ENCODE measurements at regions not wholly inside any gene's neighbourhood (a gene's known extent, or its start where the extent isn't known, plus 50 kb on each side); places are given as distances from the start of the nearest gene placed in this dataset.

DNA sequence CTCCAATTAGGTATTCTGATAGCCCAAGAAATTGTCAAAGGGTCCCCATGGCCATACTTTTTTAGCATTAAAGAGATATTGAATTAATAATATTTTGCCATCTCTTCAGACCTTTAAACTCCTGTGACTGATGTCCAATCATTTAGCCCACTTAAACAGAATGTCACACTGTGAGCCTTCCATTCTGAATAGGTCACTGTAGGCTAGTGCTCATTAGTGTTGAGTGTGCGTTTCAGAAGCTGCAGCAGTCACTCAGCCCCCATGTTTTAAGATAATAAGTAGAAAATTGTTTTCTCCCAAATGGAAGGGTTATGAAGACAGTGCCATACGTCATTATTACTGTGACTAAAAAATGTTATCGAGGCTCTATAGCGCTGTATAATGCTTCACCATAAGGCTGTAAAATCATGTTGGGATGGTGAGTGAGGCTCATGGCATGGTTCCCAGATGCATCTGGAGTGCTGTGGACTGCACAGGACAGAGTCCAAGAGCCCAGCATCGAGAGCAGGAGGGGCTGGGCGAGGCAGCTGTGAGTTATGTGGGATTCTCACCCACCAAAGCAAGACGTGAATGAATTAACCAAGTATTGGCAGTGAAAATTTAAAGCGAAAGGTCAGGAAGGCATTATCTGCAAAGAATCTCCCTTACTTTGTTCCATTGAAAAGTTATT lies 2112.9 kb upstream of the WWC1 start:
- peaks cover 0 to 21% (median 3%) of the 10 kb centered on the region in 8 donors for H3K9me3 ChIP-seq
- H3K4me1 ChIP-seq = no peaks in the 10 kb centered on the region
- WGBS, 5 donors = 56 to 61% (median 58%) methylated on average over 8 of the region's 8 CpGs
- no peaks in the 10 kb centered on the region for H3K27me3 ChIP-seq (replicated peaks in 1 of 7)
- intact Hi-C loops (cut with DNase I; ENCODE audit: low total_unique reads) = no loop called here
- TF ChIP-seq, protein P1, sequence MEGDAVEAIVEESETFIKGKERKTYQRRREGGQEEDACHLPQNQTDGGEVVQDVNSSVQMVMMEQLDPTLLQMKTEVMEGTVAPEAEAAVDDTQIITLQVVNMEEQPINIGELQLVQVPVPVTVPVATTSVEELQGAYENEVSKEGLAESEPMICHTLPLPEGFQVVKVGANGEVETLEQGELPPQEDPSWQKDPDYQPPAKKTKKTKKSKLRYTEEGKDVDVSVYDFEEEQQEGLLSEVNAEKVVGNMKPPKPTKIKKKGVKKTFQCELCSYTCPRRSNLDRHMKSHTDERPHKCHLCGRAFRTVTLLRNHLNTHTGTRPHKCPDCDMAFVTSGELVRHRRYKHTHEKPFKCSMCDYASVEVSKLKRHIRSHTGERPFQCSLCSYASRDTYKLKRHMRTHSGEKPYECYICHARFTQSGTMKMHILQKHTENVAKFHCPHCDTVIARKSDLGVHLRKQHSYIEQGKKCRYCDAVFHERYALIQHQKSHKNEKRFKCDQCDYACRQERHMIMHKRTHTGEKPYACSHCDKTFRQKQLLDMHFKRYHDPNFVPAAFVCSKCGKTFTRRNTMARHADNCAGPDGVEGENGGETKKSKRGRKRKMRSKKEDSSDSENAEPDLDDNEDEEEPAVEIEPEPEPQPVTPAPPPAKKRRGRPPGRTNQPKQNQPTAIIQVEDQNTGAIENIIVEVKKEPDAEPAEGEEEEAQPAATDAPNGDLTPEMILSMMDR (IDR thresholded peaks at IDR 0.05 in 8 of 11, conservative IDR thresholded peaks at IDR 0.05 in 3 of 11) = no peak
- TF ChIP-seq POLR2A (IDR thresholded peaks at IDR 0.05) = no peak
- TF ChIP-seq POLR2AphosphoS5 (IDR thresholded peaks at IDR 0.05) = no peak
- no peak for DNase-seq
- no peaks in the 10 kb centered on the region for H3K36me3 ChIP-seq
- H3K4me3 ChIP-seq = no peak overlapping the region
- H3K27ac ChIP-seq = no peak overlapping the region

DNA sequence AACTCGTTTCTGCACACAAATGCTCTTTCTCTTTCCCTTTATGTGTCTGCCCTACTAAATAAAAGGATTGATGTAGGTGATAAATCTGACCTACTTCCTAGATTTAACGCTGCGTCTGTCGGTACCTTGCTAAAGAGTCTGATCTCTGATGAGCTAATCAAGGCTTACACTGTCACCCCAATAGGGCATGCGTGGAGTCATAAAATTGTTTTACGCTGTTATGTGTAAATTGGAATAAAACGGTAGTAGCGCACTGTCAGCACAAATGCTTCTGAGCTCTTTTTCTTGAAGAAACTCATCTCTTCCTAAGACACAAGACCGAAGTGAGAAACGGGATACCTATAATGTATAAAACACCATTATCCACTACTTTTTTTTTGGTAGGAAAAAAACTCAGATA lies 2106.3 kb upstream of the WWC1 start:
- H3K27me3 ChIP-seq (replicated peaks in 1 of 7) = no peaks in the 10 kb centered on the region
- H3K27ac ChIP-seq = no peak overlapping the region
- TF ChIP-seq, protein P1 (IDR thresholded peaks at IDR 0.05 in 8 of 11, conservative IDR thresholded peaks at IDR 0.05 in 3 of 11) = no peak
- TF ChIP-seq POLR2A (IDR thresholded peaks at IDR 0.05) (no peak), POLR2AphosphoS5 (IDR thresholded peaks at IDR 0.05) (no peak)
- intact Hi-C loops (cut with DNase I; ENCODE audit: low total_unique reads) = no loop called here
- H3K36me3 ChIP-seq = no peaks in the 10 kb centered on the region
- DNase-seq = no peak
- WGBS, 5 donors = 80 to 83% (median 81%) methylated on average over 10 of the region's 10 CpGs
- H3K4me3 ChIP-seq = no peak overlapping the region
- H3K4me1 ChIP-seq = no peaks in the 10 kb centered on the region
- peaks cover 0 to 10% (median 6%) of the 10 kb centered on the region in 8 donors for H3K9me3 ChIP-seq

DNA sequence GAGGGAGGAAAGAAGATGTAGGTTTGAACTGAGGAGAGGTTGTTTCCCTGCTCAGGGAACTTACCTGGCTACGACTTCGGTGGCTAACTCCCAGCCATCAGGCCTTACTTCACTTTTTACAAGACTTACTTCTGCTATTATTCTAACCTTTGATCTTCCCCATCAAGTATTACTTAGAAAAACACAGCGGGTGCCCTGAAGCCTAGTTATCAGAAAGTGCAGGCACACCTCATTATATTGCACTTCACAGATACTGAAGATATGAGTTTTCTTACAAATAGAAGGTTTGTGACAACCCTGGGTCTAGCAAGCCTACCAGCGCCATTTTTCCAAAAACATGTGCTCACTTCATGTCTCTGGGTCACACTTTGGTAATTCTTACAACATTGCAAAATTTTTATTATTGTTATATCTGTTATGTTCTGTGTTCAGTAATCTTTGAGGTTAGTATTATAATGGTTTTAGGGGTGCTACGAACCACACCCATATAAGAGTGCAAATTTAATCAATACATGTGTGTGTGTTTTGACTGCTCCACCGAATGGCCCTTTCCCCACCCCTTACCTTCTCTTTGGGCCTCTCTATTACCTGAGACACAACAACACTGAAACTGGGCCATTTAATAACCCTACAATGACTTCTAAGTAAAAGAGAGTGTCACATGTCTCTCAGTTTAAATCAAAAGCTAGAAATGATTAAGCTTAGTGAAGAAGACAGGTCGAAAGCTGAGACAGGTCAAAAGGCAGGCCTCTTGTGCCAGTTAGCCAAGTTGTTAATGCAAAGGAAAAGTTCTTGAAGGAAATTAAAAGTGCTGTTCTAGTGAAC lies 2102.7 kb upstream of the WWC1 start:
- TF ChIP-seq POLR2AphosphoS5 (IDR thresholded peaks at IDR 0.05) (no peak), POLR2A (IDR thresholded peaks at IDR 0.05) (no peak)
- TF ChIP-seq, protein P1 (IDR thresholded peaks at IDR 0.05 in 8 of 11, conservative IDR thresholded peaks at IDR 0.05 in 3 of 11) = no peak
- H3K27me3 ChIP-seq (replicated peaks in 1 of 7) = no peaks in the 10 kb centered on the region
- H3K9me3 ChIP-seq = peaks cover 0 to 10% (median 3%) of the 10 kb centered on the region in 8 donors
- intact Hi-C loops (cut with DNase I; ENCODE audit: low total_unique reads) = no loop called here
- no peaks in the 10 kb centered on the region for H3K4me1 ChIP-seq
- H3K27ac ChIP-seq = no peak overlapping the region
- no peak for DNase-seq
- no peak overlapping the region for H3K4me3 ChIP-seq
- H3K36me3 ChIP-seq = no peaks in the 10 kb centered on the region
- 79 to 88% (median 81%) methylated on average over 7 of the region's 7 CpGs for WGBS, 5 donors

DNA sequence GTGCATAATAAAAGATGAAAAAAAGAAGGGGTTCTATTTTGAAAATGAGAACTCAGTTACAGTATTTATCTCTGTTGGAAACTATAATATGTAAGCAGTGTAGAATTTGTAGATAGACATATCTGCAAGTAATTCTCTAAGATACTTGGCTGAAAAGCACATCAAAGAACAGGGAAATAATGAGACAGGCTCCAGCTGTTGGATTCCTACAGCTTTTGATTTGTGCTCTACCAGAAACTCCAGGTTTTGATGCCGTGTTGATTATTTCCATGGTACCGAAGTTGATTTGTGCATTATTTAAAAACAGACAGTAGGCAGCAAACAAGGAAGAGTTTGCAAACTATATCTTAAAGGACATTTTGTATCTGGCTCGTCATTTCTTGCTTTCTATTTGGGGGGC lies 2098.7 kb upstream of the WWC1 start:
- intact Hi-C loops (cut with DNase I; ENCODE audit: low total_unique reads) = no loop called here
- no peak overlapping the region for H3K4me3 ChIP-seq
- H3K36me3 ChIP-seq = no peaks in the 10 kb centered on the region
- no peaks in the 10 kb centered on the region for H3K27me3 ChIP-seq (replicated peaks in 1 of 7)
- WGBS, 5 donors = 49 to 59% (median 50%) methylated on average over 3 of the region's 3 CpGs
- TF ChIP-seq, protein P1 (IDR thresholded peaks at IDR 0.05 in 8 of 11, conservative IDR thresholded peaks at IDR 0.05 in 3 of 11) = no peak
- TF ChIP-seq POLR2A (IDR thresholded peaks at IDR 0.05) (no peak), POLR2AphosphoS5 (IDR thresholded peaks at IDR 0.05) (no peak)
- DNase-seq = no peak
- H3K9me3 ChIP-seq = peaks cover 0 to 7% (median 1%) of the 10 kb centered on the region in 8 donors
- no peak overlapping the region for H3K27ac ChIP-seq
- no peaks in the 10 kb centered on the region for H3K4me1 ChIP-seq
